NCI-H526 (cell line): ENCODE measurements at regions not wholly inside any gene's neighbourhood (a gene's known extent, or its start where the extent isn't known, plus 50 kb on each side); places are given as distances from the start of the nearest gene placed in this dataset.

Experiments
- DNase-seq, 2 experiments: peaks; one replicate each; lab custom pipeline; 2025; lab: John Stamatoyannopoulos, UW

DNA sequence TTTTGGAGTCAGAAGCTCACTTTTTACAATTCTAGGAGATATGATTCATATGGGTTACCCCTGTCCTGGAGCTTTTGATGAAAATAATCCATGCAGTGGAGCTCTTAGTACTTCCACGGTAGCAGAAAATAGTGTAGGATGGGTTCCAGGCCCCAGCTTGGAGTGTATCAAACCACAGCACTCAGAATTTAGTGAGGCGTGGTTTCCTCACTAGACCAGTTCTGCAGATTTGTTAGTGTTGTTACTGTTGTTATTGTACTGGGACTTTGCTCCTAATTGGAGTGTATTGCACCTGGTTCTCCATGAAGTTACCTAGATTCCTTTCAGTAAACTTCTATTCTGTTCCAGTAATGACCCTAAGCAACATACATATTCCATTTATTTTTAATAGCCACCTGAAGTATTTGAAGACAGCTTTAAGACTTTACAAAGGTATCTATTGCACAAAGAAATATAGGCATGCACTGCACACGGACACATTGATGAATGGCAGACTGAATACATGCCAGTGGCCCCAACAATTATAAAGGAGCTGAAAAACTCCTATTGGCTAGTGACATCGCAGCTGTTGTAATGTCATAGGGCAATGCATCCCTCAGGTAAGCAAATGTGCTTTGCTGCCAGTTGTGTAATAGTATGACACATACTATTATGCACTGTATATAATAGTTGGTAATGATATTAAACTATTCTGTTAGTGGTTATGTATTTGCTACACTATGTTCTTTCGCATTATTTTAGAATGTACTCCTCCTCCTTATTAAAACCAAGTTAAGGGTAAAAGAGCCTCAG is 1058.0 kb downstream of the KCNT2 start:
- no peak for DNase-seq

DNA sequence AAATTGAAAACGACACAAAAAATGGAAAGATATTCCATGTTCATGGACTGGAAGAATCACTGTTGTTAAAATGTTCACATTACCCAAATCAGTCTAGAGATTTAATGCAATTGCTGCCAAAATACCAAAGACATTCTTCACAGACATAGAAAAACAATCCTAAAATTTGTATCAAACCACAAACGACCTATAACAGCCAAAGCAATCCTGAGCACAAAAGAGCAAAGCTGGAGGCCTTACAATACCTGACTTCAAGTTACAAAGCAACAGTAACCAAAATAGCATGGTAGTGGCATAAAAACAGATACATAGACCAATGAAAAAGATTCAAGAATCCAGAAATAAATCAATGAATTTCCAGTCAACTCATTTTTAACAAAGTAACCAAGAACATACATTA is 1077.3 kb downstream of the KCNT2 start:
- DNase-seq: no peak

DNA sequence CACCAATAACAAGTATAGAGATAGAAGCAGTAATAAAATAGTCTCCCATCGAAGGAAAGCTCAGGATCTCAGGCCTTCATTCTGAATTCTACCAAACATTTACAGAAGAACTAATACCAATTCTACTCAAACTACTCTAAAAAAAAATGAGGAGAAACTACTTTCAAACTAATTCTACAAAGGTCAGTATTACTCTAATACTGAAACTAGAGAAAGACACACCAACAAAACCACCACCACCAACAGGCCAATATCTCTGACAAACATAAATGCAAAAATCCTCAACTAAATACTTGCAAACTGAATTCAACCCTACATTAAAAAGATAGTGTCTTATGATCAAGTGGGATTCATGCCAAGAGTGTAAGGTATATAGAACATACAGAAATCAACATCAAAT is 1078.4 kb downstream of the KCNT2 start:
- no peak for DNase-seq

DNA sequence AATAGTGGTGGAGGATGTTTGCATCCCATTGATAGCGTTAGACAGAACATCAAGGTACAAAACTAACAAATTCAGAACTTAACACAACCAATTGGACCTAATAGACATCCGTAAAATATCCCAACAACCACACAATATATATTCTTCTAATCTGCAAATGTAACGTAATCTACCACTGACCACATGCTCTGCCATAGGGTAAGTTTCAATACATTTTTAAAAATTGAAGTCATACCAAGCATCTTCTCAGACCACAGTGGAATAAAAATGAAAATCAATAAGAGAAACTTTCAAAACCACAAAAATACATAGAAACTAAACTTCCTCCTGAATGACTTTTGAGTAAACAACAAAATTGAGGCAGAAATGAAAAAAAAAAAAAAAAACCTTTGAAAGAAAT is 1087.5 kb downstream of the KCNT2 start:
- DNase-seq: no peak

DNA sequence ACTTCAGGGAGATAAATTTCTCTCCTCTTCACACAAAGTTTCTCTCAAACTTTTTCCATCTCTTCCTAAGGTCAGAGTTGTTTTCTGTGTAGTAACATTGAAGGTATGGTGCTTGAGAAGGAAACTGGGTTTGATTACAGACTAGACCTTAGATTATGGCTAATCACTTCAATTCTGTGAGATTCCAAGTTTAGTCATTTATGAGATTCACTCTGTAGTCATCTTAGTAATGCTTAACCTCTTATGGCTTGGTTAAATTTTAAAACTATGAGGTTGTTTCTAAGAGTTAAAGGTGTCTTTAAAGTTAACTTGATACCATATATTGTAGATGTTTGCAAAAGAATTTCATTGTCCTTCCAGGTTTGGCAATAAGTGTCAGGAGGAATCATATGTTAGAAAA is 1092.2 kb downstream of the KCNT2 start:
- DNase-seq: no peak

DNA sequence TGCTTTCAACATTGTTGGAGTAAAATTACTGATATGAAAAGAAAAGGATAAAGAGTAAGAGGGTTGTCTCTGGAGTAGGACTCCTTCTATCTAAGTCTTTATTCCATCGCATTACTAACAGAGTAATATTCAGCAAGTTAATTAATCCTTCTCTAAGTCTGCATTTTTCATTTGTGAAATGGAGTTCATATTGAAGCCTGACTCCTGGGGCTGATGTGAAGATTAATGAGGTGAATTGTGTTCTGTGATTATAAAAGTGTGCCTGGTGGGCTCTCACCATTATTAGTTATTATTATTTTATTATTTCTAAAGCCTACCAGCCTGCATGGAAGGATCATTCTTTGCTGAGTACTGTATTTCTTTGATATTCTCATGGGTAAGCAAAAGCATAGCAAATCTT is 1096.7 kb downstream of the KCNT2 start:
- no peak for DNase-seq

DNA sequence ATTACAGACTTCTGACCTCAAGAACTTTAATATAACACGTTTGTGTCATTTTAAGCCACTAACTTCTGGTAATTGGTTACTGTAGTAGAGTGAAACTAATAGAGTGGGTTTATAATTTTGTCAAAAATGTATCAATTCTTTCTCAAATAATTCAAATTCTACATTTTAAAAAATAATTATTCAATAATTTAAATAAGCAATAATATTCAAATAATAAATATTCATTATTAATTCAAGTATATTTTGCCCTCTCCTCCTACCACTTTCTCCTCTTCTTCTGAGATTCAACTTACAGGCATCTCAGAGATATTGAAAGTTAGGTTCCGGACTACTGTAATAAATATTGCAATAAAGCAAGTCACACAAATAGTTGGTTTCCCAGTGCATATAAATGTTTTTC is 1107.1 kb downstream of the KCNT2 start:
- DNase-seq: no peak

DNA sequence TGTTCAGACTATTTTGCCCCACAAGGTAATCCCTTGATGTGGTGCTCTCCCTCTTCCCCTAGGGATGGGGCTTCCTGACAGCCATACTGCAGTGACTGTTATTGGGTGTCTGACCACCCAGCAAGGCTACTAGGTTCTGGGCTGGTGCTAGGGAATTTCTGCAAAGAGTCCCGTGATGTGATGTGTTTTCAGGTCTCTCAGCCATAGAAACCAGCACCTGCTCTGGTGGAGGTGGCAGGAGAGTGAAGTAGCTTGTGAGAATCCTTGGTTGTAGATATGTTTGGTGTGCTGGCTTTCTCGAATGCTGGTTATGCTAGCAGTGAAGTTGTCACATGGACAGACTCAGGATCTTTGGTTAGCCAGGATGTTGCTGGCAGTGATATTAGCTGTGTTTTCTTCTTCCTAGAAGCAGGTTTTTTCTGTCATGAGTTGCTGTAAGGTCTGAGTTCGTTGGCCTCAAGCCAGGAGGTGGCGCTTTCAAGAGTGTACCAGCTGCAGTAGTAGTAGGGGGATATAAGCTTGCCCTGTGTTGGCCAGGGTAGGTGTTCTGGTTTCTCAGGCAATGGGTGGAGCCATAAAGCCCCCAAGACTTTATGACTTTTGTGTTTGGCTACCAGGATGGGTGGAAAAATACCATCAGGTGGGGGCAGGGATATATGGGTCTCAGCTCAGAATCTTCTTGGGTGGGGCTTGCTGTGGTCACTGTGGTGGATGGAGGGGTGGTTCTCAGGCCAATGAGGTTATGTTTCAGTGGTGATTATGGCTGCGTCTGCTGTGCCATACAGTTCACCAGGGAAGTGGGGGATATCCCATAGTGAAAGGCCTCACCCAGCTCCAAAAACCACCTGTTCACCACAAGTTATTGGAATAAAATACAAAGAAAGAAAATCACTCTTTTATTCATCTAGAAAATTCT is 1112.3 kb downstream of the KCNT2 start:
- DNase-seq: no peak

DNA sequence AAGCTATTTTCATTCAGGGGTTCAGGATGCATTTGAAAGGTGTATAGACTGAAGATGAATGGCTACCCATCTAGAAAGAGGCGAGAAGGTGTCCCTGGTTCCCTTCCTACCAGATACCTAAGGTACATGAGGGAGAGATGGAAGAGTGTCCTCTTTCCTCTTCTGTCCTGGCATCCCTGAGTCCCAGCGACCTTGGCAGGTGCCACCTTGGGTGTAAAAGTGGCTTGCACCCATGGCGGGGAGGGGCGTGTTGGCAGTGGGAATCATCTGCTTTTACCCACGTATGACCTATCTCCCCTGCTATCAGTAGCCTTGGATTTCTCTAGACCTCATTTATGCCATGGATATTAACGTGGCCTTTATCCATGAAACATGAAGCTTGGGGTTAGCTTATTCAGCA is 1126.1 kb downstream of the KCNT2 start:
- no peak for DNase-seq

DNA sequence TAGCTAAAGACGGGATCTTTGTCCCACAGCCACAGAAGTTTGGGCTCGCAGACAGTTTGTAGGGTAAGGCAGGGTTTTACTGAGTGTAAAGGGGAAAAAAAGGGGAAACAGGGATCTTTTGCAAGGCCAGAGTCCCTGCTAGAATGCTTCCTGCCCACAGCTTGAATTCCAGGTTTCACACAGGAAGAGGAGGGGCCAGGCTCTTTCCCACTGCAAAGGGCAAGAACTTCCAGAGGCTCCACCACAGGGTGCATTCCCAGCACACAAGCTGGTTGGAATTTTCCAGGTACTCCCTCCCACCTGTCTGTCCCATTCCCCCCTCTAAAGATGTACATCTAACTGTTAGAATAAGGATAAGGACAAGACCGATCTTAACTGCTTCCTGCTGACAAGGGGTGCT is 1126.9 kb downstream of the KCNT2 start:
- DNase-seq: no peak

DNA sequence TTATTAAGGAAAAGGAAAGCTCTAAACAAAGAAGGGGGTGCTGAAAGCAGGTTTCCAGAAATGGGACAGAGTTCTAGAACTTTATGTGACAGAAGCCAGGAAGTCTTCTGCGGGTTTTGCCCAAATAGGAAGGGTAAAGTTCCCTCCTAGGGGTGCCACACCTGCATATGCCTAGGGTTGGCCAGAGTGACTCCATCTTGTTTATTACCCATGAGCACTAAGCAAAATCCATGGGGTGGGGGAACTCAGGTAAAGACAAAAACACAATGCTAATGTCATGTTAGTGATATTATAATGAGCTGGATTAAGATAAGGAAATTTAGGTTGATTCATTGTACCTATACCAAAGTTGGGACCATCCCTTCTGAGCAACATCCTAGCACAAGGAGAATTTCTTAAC is 1132.7 kb downstream of the KCNT2 start:
- no peak for DNase-seq

DNA sequence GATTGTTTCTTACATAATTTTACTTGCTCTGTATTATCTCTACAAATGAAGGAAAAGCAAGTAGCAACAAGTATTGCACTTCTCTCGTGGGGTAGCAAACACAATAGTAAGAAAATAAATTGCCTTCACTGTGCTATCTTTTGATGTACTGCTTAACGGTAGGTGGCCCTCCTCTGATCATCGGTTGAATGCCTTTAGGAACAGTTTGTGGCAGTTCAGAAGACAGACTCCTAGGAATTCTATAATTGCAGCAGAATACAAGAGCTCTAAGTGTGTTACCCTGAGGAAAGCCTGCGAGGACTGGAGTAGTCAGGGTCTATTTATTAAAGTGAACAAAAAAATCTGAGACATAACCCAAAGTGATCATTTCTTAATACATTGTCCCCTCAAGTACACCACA is 1135.9 kb downstream of the KCNT2 start:
- DNase-seq: no peak

DNA sequence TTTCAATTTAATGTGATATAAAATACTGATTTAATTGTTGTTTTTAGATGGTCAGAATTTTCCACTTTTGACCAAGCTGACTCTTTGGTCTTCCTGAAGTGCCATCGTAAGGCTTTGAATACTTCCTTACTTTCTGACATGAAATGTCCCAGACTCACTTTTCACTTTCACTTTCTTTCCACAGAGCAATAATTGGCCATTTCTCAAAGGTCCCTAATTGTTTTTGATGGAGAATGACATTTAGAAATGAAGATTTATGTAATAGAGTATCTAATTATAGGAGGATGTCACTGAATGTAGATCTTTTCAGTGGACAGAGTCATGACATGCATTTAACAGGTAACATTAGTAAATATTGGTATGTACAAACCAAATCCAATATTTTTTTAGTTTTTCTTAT is 1141.6 kb downstream of the KCNT2 start:
- DNase-seq: no peak

DNA sequence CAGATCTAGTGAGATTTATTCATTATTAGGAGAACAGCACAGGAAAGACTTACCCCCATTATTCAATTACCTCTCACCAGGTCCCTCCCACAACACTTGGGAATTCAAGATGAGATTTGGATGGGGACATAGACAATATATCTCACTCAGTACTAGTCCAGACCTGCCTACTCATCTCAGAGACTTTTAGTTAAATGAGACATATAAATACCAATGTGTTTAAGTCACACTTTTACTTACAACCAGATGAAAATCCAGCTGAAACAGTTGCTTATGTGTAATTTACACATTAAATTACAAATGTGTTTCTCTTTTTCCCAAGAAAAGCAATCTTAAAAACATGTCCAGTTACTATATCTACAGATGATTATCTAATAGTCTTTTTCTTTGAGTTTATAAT is 1145.6 kb downstream of the KCNT2 start:
- no peak for DNase-seq

DNA sequence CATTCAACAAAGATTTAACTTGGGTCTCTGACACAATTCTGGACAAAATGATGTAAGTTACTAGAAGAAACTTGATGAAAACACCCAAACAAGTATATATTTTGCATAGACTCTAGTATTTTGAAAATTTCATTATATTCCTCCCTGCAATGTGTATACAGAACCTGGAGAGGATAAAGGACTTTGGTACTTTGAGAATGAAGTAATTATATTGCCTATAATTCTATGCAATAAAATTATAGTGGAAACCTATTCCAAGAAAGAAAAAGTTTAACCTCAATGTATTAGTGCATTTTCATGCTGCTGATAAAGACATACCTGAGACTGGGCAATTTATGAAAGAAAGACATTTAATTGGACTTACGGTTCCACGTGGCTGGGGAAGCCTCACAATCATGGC is 1146.1 kb downstream of the KCNT2 start:
- DNase-seq: no peak

DNA sequence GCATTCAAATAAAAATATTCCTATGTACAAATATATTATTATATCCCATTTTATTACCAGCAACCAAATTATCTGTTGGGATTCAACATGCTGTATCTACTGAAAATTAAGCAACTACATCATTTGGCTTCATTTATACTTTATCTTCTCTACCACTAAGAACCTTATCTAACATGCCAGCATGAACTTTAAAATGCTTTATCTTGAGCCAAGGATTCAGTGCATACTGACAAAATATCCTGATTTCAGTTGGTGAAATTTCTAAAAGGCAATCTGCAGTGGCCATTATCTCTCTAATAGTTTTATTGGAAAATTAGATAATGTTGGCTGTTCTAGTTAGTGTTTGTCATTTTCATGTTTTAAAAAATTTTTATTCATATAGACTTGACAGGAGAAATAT is 1149.9 kb downstream of the KCNT2 start:
- DNase-seq: no peak

DNA sequence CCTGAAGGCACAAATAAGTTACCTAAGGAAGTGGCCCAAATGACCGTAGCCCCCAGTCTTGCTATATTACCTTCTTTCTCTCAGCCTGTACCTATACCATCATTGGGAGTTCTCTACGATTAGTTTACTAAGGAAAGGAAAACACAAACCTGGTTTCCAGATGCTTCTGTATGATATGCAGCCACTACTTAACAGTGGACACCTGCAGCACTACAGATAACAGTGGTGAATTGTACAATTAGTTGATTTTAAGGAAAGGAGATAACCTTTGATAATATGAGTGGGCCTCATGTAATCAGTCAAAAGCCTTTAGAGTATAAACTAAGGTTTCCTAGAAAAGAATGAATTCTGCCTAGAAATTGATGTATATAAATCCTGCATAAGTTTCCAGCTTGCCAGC is 1157.4 kb downstream of the KCNT2 start:
- no peak for DNase-seq

DNA sequence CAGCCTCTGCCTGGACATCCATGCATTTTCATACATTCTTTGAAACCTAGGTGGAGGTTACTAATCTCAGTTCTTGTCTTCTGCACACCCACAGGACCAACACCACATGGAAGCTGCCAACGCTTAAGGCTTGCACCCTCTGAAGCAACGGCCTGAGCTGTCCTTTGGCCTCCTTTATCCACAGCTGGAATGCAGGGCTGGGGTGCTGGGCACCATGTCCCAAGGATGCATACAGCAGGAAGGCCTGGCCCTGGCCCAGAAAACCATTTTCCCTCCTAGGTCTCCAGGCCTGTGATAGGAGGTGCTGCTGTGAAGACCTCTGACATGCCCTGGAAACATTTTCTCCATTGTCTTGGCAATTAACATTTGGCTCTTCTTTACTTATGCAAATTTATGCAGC is 1168.6 kb downstream of the KCNT2 start:
- DNase-seq: no peak

DNA sequence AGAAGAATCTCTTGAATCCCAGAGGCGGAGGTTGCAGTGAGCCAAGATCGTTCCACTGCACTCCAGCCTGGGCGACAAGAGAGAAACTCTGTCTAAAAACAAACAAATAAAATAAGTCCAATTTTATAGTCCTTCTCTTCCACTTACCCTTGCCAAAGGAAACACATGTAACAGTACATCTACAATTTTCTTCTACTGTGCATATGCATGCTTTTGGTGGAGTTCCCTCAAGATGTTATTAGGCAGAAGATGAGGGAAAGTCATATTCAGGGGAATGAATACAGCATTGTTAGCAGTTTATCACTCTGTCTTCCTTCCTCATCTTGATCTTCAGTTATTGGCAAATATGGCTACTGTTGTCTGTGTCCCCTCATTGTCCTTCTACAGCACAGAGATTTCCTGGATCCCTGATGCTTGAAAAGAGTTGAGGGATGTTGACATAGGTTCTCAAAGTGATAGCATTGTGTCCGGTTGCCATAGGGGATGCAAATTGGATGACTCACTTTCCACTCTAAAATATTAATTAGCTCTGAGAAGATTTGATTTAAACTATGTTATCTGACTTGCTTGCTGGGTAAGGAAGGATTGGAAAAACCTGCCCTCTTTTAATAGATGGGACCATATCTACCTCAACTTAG is 1173.6 kb downstream of the KCNT2 start:
- DNase-seq: no peak

DNA sequence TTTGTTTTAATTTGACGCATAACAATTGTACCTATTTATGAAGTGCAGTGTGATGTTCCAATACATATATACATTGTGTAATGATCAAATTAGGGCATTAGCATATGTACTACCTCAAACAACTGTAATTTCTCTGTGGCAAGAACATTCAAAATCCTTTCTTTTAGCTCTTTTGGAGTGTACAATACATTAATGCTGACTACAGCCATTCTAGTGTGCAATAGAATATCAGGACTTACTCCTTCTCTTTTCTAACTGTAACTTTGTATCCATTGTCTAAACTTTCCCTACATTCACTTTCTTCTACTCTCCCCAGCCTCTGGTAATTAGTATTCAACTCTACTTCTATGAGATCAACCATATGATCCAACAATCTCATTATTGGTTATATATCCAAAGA is 1177.4 kb downstream of the KCNT2 start:
- DNase-seq: no peak

DNA sequence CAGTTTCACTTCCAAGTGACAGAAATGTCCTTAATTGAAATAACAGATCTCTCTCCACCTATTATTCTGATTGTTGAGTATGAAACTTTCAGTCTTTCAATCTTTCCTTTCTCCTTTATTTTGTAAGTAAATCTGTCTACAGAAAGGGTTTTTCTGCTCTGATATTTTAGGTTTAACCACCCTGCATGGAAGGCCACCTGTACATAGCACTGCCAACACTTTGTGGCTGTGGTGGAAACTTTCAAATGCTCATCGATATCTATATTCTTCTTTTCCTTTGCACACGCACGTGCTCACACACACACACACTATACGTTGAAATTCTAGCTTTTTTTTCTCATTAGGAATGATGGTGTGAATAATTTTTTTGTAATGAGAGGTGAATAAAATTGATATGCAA is 1179.3 kb downstream of the KCNT2 start:
- no peak for DNase-seq

DNA sequence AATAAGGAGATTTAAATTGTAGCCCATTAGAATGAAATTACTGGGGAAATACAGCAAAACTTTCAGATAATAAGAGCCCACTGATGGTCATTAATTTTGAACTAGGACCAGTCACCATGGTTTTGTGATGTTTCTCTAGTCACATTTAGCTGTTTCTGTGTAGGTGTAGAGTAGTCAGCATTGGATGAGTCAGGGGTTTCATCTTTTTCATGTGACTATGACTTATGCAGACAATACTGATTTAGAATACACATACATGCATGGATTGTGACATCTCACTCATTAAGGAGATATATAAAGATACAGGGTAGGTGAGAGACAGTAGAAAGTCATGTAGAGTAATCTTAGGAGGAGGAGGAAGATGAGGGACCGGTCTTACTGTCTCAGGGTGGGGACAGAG is 1192.7 kb downstream of the KCNT2 start:
- no peak for DNase-seq

DNA sequence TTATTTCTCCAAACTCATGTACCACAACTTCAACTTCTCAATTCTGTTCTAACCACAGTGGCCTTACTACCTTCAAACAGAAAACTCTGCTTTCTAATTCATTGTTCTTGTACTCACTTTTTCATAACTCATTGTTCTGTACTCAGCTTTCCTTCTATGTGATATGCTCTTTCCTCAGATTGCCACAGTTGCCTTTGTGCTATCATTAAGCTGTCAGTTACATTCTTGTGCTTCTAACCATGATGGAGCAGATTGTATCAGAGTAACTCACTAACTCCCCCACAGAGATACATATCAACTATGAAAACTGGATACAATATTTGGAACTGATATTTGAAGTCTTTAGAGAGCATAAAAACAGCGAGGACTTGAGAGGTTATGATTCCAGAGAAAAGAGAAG is 1213.7 kb downstream of the KCNT2 start:
- DNase-seq: no peak
